Ovary (tissue), 3 donors: ENCODE measurements at regions not wholly inside any gene's neighbourhood (a gene's known extent, or its start where the extent isn't known, plus 50 kb on each side); places are given as distances from the start of the nearest gene placed in this dataset.

Experiments used
- EP300 ChIP-seq: sonication (generic); formaldehyde crosslinking; IDR thresholded peaks from one replicate; pipeline ENCODE4 v1.6.1; 2017; ENCODE audit warnings: antibody characterized with exemption
- POLR2A ChIP-seq: fragments of 450-650 bp; IDR thresholded peaks from one replicate; pipeline ENCODE4 v1.6.1; 2017; ENCODE audit warnings: antibody characterized with exemption, mild to moderate bottlenecking, moderate library complexity
- TF ChIP-seq, protein P1 (sequence below), 3 donors: fragments of 450-650 bp in 2 of 3; fragments of 200-600 bp in 1 of 3; IDR thresholded peaks; one replicate each; pipeline versions ENCODE4 v1.5.1 to v1.8.0; 2016 to 2022; ENCODE audit warnings: antibody characterized with exemption in 3 of 3, mild to moderate bottlenecking in 1 of 3
- donor health status: DM: no; HTN: no; CAD: no.

DNA sequence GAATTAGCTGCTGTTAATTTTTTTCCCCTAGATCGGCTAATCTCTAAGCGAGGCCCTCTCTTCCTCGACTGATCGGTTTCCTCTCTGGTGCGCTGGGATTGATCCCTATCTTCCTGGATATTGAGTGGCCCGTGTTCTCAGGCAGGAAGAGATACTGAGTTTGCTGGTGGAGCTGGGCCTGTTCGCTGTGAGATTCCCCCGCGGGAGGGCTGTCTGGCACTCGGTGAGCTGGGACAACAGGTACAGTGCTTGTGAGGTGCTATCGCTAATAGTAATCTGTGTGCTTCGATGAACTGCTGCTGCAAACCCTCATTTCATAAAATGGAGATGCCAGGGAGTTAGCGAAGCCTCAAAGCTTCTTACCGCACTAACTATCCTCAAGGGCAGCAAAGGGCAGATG, 310.3 kb downstream of the NXPE2 start:
- TF ChIP-seq POLR2A: no peak
- TF ChIP-seq, protein P1, sequence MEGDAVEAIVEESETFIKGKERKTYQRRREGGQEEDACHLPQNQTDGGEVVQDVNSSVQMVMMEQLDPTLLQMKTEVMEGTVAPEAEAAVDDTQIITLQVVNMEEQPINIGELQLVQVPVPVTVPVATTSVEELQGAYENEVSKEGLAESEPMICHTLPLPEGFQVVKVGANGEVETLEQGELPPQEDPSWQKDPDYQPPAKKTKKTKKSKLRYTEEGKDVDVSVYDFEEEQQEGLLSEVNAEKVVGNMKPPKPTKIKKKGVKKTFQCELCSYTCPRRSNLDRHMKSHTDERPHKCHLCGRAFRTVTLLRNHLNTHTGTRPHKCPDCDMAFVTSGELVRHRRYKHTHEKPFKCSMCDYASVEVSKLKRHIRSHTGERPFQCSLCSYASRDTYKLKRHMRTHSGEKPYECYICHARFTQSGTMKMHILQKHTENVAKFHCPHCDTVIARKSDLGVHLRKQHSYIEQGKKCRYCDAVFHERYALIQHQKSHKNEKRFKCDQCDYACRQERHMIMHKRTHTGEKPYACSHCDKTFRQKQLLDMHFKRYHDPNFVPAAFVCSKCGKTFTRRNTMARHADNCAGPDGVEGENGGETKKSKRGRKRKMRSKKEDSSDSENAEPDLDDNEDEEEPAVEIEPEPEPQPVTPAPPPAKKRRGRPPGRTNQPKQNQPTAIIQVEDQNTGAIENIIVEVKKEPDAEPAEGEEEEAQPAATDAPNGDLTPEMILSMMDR (IDR thresholded peaks at IDR 0.05): no peak
- no peak for TF ChIP-seq EP300
